NCI-H2081 treated with DMSO at 0.1 percent for 48 hours (cell line): ENCODE measurements at regions not wholly inside any gene's neighbourhood (a gene's known extent, or its start where the extent isn't known, plus 50 kb on each side); places are given as distances from the start of the nearest gene placed in this dataset.
"Not testable (repeated sequence)": the region's sequence is repeated elsewhere in the genome, so short reads cannot be mapped to it uniquely, and the experiment has no call there.

ENCODE experiments used
- DNase-seq: peaks from one replicate; lab custom pipeline; 2025; lab: John Stamatoyannopoulos, UW

- DNase-seq = no peak
These were observed 340.0 kb upstream of the NDST4 start for GRCh38 chr4:115453416-115453815.

- not testable (repeated sequence) for DNase-seq
These were observed 338.8 kb upstream of the NDST4 start for GRCh38 chr4:115452229-115452628.

GRCh38 chr4:115437739-115438138 is 324.3 kb upstream of the NDST4 start:
- no peak for DNase-seq

- no peak for DNase-seq
These were observed 320.1 kb upstream of the NDST4 start for GRCh38 chr4:115433491-115433890.

GRCh38 chr4:115430024-115430423 is 316.6 kb upstream of the NDST4 start:
- no peak for DNase-seq

GRCh38 chr4:115428455-115428854 is 315.0 kb upstream of the NDST4 start:
- no peak for DNase-seq

- DNase-seq = no peak
These were observed 311.4 kb upstream of the NDST4 start for GRCh38 chr4:115424852-115425251.

GRCh38 chr4:115418635-115419396 is 305.4 kb upstream of the NDST4 start:
- DNase-seq = no peak

- no peak for DNase-seq
These were observed 282.6 kb upstream of the NDST4 start for GRCh38 chr4:115396034-115396433.

GRCh38 chr4:115376866-115377265 is 263.4 kb upstream of the NDST4 start:
- DNase-seq = no peak

GRCh38 chr4:115374621-115375020 is 261.2 kb upstream of the NDST4 start:
- no peak for DNase-seq

- no peak for DNase-seq
These were observed 257.1 kb upstream of the NDST4 start for GRCh38 chr4:115370490-115370889.

GRCh38 chr4:115370012-115370411 is 256.6 kb upstream of the NDST4 start:
- DNase-seq = no peak

GRCh38 chr4:115366390-115366789 is 253.0 kb upstream of the NDST4 start:
- no peak for DNase-seq

- DNase-seq = no peak
These were observed 251.8 kb upstream of the NDST4 start for GRCh38 chr4:115365185-115365584.

- DNase-seq = no peak
These were observed 248.4 kb upstream of the NDST4 start for GRCh38 chr4:115361781-115362180.

- no peak for DNase-seq
These were observed 247.0 kb upstream of the NDST4 start for GRCh38 chr4:115360431-115360830.

GRCh38 chr4:115357776-115358175 is 244.4 kb upstream of the NDST4 start:
- no peak for DNase-seq

- no peak for DNase-seq
These were observed 242.8 kb upstream of the NDST4 start for GRCh38 chr4:115356176-115356575.

GRCh38 chr4:115355329-115355728 is 241.9 kb upstream of the NDST4 start:
- no peak for DNase-seq

- DNase-seq = no peak
These were observed 239.9 kb upstream of the NDST4 start for GRCh38 chr4:115353370-115353769.

- no peak for DNase-seq
These were observed 229.8 kb upstream of the NDST4 start for GRCh38 chr4:115343171-115343570.

GRCh38 chr4:115334736-115335411 is 221.5 kb upstream of the NDST4 start:
- DNase-seq = no peak

- peak; percentile 9 for DNase-seq
These were observed 218.7 kb upstream of the NDST4 start for GRCh38 chr4:115332078-115332477.
